CD4-positive, alpha-beta T cell treated with Interleukin-12 subunit alpha and Interleukin-12 subunit beta, for 1 hour (primary cell): ENCODE measurements at regions not wholly inside any gene's neighbourhood (a gene's known extent, or its start where the extent isn't known, plus 50 kb on each side); places are given as distances from the start of the nearest gene placed in this dataset.
"Not testable (repeated sequence)": the region's sequence is repeated elsewhere in the genome, so short reads cannot be mapped to it uniquely, and the experiment has no call there.

Experiments
- DNase-seq: peaks from one replicate; pipeline ENCODE4 v3.0.0-alpha.2; 2020

DNA sequence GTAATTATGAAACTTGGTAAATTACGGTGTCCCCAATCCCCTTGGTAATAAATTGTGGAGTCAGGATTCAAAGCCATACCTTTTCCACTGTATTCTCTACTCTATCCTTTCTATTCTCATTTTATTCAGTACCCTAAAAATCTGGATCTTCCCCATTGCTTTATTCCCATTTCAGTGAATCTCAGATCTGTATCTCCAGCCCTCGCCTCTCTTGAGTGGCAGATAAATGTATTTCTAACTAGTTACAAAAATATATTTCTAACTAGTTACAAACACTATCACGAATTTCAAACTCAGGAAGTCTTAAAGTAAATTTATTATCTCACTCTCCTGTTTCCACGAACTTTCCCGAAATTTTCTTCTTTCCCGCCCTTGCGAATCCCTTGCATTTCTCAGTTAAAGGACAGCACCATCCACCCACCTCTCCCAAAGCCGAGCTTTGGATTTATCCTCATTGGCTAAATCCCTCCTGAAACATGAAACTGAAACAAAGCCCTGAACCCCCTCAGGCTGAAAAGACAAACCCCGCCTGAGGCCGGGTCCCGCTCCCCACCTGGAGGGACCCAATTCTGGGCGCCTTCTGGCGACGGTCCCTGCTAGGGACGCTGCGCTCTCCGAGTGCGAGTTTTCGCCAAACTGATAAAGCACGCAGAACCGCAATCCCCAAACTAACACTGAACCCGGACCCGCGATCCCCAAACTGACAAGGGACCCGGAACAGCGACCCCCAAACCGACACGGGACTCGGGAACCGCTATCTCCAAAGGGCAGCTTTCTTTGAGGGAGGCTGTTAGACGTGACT lies 164.3 kb upstream of the PABPC3 start:
- DNase-seq = no peak

DNA sequence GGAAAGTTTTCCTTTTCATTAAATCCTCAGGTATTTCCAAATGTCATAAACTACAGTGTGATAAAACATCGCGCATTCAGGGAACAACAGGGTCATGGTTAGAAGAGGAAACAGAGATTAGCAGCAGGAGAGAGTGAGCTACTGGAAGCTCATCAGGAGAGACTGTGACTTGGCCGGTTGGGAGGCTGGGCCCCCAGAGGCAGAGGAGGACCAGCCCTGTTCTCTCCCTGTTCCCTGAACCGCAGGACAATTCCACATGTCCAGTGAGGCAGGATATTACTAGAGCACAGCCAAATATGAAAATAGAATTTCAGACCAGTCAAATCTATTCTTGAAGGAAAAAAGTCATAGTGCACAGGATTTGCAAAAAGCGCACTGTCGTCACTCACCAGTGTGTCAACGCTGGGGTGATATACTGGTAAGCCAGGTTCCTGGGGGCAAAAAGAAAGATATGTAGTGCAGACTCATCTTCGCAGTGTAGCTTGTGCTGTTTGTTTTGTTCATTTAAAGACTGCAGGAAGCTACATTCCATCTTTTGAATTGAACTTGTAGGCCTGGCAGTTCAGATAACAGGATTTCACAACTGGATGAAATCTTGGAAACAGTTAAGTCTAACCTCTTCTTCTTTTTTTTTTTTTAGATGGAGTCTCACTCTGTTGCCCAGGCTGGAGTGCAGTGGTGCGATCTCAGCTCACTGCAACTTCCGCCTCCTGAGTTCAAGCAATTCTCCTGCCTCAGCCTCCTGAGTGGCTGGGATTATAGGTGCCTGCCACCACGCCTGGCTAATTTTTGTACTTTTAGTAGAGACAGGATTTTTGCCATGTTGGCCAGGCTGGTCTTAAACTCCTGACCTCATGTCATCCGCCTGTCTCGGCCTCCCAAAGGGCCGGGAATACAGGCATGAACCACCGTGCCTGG lies 162.6 kb upstream of the PABPC3 start:
- DNase-seq = not testable (repeated sequence)

DNA sequence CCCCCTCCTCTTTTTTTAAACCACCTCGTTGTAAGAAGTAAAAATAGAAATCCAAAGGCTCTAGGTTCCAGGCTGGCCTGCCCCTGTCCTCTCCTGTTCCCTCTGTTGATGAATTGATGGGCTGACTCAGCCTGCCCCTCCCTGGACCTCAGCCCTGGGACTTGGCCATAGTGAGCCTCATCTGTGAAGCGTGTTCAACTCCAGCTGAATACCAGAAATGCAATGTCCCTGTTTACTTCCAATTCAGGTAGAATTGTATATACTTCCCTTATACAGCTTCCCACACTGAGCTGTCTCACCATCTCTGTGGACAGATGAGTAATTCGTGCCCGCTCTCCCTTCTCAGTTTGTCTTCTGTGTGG lies 161.9 kb upstream of the PABPC3 start:
- DNase-seq = not testable (repeated sequence)

DNA sequence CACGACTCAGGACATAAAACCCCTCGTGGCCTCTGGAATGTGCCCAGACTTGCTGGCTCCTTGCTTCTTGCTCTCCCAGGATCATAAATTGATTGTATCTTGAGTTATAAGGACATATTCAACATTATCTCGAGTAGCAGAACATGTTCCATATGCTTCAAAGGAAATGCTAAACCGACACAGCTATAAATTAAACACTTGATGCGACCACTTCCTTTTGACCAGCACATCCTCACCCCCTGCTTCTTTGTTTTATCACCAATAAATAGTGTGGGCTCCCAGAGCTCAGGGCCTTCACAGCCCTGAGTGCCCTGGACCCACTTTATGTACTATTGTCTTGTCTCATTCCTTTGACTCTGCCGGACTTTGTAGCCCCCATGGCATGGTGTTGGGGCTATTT lies 157.0 kb upstream of the PABPC3 start:
- DNase-seq = no peak

DNA sequence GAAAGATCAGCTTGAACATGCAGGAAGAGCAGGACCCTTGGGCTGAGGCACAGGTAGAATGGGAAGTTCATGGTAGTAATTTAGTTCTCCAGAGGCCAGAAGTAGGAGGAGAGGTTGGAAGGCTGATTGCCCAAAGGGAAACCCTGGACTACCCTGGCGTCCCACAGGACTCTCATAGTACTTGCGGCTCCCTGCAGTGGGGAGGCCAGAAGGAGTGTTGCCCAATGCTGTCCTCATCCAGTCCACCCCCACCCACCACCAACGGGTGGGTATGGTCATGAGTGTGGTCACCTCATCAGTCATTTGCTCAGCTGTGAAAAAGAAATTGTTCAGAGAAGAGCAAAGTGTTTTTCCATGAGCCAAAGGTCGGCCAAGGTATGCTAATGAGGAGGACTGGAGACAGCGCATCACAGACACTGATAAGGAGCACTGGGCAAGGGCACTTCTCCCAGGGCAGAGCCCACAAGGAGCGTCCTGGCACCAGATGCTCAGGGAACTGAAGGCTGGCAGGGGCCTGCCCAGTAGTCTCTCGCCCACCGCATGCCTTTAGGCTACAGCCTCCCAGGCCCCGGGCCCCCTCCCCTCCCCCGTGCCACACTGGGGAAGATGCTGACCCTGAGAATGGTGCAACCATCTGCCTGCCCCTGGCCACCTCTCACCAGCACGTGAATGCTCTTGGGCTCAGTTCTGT lies 154.8 kb upstream of the PABPC3 start:
- DNase-seq = not testable (repeated sequence)

DNA sequence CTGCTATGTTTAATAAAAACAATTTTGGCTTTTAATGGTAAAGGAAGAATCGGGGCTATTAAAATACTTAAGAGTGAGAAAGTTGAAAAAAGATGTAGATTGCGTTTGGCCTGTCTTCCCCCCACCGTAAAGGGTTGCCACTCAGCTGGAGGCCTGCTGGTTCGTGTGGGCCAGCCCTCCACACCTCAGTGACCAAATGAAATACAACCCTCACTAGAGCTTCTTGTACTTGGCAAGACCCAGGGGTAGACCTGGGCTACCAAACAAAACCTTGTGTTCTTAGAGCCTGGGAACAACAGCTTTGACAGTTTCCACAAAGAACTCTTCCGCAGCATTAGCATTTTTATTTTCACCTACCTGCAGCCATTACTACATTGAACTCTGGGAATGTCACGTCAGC lies 152.8 kb upstream of the PABPC3 start:
- DNase-seq = no peak

DNA sequence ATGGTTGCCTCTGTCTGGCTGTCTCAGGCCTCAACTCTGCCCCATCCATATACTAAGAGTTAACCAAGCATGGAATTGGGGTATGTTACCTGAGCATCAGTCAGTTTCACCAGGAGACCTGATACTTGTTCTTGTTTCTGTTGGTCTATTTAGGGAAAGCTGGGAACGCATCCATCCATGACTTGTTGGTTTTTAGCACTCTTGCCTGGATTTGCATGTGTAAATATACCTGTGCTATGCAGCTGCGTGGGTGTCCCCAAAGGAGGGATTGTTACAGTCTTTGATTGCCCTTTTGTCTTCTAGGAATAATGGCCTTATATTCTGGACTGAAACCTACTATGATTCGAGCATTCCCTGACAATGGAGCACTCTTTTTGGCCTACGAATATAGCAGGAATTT lies 151.9 kb upstream of the PABPC3 start:
- DNase-seq = not testable (repeated sequence)

DNA sequence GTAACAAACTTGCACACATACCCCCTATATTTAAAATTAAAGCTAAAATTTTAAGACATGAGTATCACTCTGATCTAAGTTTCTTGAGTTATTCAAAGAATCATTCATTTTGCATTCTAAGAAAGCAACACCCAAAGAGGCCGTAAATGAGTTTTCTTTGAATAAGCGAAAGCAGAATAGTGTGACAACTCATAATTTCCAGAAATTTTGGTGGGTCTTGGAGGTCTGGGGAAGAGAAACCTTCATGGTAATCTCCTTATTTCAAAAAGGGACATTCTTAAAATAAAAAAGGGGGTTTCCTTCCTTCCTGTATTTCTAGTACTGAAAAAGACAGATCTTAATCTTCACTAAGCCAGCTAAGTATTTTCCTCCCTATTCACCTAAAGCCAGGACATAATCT lies 147.0 kb upstream of the PABPC3 start:
- not testable (repeated sequence) for DNase-seq

DNA sequence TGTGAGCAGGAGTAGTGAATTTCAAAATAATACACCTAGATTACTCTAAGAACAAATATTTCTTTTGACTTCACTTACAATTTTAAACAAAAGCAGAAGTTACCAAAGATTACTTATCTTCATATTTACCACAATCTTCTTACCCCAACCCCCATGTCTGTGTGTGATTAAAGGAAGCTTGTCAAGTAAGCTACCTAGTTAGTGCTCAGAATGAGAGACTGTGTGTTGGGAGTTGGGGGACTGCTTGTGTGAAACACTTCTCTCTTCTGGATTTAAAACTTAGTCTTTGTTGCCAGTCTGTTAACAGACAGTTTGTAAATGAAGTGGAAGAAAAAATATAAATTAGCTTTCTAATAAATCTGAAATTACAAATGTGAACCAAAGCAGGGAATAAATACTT lies 145.3 kb upstream of the PABPC3 start:
- DNase-seq = not testable (repeated sequence)

DNA sequence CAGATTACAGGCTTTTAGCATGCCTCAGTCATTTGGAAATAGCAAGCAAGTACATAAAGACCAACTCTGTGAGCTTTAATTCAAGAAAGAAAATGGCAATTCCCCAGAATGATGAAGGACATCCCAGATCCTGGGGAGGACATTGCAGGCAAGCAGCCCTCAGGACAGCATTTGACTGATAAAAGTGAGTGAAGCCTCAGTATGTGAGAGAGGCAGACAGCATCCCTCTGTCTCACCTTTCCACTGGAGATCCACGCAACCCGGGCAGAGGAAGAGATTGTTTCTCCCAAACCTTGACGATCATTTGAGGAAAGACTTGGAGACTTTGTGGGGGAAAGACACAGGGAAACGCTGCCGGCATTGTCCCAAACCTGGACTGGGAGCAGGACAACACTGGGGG lies 128.0 kb upstream of the PABPC3 start:
- not testable (repeated sequence) for DNase-seq

DNA sequence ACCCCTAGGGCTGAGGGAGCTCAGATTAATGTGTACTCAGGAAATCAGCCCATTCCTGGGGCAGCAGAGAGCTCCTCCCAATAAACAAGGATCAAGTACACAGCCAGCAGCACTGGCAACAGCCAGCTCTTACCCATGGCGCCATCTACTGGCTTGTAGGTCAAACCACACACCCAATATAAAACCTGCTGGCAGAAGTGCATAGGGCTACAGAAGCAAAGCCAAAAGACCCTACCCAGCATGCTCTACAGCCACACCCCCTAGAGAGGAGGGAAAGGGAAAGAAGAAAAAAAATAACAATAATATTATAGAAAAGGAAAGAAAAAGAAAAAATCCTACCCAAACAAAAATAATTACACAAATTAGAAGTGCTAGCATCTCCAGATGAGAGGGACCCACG lies 127.5 kb upstream of the PABPC3 start:
- not testable (repeated sequence) for DNase-seq

DNA sequence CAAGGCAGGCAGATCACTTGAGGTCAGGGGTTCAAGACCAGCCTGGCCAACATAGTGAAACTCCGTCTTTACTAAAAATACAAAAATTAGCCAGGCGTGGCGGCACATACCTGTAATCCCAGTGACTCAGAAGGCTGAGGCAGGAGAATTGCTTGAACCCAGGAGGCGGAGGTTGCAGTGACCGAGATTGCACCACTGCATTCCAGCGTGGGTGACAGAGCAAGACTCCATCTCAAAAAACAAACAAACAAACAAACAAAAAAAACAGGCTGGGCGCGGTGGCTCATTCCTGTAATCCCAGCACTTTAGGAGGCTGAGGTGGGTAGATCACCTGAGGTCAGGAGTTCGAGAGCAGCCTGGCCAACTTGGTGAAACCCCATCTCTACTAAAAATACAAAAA lies 122.8 kb upstream of the PABPC3 start:
- not testable (repeated sequence) for DNase-seq

DNA sequence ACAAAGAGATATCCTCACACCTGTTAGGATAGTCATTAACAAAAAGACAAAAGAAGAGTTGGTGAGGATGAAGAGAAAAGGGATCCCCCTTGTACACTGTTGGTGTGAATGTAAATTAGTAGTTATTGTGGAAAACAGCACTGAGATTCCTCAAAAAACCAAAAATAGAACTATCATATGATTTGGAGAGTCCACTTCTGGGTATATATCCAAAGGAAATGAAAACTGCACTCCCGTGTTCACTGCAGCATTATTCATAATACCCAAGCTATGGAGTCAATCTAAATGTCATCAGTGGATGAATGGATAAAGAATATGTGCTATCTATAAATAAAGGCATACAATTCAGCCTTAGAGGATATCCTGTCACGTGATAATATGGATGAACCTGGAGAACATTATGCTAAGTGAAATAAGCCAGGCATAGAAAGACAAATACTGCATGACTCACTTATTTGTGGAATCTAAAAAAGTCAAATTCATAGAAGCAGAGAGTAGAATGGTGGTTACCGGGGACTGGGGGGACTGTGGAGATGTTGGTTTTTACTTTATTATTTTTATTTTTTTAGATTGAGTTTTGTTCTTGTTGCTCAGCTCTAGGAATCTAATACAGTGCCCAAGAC lies 114.6 kb upstream of the PABPC3 start:
- not testable (repeated sequence) for DNase-seq

DNA sequence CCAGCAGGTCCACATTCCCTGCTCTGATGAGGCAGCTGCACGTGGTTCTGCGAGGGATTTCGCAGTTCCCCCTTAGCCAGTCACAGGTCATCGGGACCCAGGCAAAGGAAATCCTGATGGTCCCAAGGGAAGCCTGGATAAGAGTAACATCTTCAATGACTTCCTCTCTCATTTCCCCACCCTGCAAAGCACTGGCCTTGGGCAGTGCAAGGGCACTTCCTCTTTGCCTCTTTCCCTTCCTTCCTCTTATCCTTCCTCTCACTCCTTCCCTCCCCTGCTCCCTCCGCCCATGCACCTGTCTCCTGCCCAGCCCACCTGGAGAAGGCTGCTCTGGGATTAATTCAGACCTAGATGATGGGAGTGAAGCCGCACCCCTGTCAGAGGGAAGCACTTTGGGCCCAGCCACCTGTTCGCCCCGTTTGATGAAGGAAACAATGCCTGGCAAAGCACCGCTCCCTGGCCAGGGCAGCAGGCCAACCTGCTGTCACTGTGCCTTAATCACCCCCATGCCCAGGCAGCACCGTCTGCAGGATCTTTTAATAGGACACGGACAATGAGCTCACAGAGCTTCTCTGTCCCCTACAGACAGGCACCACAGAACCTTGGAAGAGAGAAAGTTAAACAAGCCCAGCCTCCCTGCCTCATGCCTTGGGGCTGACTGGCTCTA lies 113.5 kb upstream of the PABPC3 start:
- DNase-seq = no peak

DNA sequence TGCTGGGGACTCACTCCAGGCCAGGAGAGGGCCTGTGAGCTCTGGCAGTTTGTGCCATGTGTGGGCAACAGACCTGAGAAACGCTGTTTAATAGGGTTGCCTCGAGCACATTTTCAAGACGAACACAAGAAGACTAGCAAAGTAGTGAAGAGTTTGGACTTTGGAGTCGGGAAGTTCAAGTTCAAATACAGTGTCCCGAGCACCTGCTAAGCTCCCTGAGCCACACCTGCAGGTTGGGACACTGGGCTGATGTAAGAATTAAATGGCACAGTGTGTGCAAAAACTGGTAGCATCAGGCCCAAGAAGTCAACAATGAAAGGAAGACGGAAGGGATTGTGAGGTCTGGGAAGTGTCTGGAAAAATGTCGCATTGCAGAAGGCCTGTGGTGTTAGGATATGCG lies 112.8 kb upstream of the PABPC3 start:
- DNase-seq = no peak

DNA sequence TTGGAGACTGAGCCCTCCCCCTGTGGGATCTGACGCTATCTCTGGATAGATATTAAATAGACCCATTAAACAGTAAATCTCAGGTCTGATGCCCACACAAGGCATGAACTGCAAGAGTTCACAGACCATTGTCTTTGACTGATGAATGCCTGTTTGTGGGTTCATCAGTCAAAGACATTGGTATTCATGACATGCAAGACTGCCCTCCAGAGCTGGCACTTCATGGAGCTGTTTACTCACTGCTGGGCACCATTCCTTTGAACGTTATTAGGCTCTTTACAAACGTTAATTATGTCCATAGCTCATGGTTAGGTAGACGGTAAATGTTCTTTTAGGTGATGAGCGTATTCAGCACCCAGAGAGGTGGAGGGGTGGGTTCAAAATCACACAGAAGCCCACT lies 111.8 kb upstream of the PABPC3 start:
- no peak for DNase-seq

DNA sequence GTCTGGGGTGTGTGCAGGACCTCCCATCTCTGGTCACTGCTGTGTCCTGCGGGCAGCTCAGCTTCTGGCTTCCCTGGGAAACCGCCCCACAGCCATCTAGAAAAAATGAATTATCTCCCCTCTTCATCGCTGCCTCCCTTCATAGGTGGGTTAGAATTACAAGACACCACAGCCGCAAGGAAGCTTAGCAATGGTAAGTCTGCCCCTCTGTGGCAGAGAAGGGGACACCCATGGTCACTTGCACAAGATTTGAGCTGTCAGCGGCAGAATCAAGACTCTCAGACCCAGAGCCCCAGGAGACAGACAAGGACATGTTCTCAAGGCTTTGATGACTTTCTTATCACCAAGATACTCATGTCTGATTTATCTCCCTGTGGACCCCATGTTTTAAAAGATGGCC lies 110.8 kb upstream of the PABPC3 start:
- DNase-seq = no peak

DNA sequence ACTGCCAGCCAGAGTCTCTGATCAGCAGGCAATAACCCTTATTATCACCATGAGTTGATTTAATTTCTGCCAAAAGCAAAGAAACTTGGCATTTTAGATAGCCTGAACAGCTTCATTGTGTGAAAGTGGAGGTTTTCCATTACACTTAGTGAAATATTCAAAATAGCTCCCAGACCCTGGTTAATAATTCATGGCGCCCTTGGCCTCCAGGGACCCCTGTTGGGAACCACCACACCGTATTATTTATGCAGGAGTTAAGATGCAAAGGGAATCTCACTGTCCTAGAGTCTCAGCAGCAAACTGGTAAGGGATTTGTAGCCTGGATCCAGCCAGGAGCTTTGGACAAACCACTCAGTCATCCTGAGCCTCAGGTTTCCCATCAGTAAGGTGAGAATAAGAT lies 110.0 kb upstream of the PABPC3 start:
- DNase-seq = no peak

DNA sequence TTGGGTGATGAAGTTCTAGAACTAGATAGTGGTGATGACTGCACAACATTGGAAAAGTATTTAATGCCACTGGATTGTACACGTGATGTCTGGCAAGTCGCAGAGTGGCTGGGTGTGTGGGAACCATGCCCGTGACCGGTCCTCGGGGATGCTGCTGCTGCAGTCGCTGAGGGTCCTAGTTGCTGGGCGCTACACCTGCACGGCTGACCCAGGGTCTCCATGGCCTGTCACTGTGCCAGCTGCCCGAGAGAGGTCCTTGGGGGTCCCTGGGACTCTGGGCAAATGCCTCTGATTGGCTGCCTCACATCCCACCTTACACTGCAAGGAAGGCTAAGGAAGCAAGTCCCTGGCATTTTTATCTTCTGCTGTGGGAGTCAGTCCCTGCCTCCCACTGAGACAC lies 109.1 kb upstream of the PABPC3 start:
- DNase-seq = no peak

DNA sequence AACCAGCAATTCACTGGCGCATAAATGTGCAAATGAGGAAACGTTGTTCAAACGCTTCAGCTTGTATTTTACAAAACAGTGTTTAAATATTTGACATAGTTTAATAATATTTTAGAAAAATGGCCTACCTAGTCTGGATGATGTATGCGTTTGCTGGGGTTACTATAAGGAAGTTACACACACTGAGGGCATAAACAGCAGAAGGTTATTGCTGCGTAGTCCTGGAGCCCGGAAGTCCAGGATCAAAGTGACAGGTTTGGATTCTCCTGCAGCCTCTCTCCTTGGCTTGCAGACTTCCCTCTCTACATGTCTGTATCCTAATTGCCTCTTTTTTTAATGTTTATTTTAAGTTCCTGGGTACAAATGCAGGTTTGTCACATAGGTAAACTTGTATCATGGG lies 106.0 kb upstream of the PABPC3 start:
- DNase-seq = not testable (repeated sequence)

DNA sequence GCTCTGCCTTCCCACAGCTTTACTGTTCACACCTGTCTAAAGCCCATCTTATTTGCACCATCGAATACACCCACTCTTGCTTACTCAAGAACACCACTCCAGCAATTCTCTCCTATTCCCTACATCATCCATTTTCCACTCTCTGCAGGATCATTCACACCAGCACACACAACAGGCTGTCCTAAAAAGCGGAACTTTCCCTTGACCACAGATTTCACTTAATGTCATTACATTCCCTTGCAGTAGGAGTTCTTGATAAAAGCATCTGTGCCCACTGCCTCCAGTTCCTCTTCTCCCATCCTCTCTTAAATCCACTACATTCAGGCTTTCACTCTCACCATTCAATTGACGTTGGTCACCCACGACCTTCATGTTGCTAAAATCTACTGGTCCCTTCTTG lies 103.0 kb upstream of the PABPC3 start:
- not testable (repeated sequence) for DNase-seq

DNA sequence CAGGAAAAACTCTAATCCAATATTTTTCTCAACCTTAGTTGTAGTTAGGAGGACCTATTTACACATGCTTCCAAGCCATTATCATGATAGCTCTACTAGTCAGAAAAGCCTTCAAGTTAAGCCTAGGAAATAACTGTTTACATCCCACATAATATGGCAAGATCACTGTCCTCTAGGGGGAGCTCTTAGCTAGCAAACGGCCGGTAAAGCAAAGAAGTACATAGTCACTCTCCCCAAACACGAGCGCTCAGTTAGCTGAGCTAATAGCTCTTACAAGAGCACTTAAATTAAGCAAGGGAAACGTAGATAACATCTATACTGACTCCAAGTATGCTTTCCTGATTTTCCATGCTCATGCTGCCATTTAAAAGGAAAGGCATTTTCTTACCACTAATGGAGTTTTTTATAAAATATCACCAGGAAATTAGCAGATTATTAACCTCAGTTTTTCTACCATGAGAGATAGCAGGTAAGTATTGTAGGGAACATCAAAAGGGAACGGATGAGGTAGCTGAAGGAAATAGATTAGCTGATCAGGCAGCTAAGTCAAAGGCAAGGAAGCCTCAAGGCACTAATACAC lies 100.6 kb upstream of the PABPC3 start:
- peak; percentile 68 for DNase-seq
